ENCODE measurements at regions not wholly inside any gene's neighbourhood (a gene's known extent, or its start where the extent isn't known, plus 50 kb on each side); places are given as distances from the start of the nearest gene placed in this dataset.

DNA sequence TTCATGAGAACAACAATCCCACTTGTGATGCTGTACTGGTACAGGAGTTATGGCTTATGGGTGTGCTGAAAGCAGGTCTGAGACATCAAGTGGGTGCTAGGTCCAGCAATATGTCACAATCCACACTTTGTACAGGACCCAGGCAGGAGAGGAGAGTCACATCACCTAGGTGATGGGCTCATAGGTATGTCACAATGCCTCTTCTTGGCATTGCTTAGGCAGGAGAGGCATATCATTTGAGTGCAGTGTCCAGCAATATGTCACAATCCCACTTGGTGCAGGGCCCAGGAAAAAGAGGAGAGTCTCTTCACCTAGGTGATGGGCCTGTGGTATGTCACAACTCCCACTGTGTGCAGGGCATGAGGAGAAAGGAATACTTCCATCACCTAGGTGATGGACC is 2110.0 kb downstream of the TP53TG3F start:
- Histone ChIP-seq H3K27me3 (ENCODE audit: control insufficient read depth, extremely low read depth, insufficient read depth, low read length) (no peaks in the 10 kb centered on the region), H3K9ac (ENCODE audit: control insufficient read depth, extremely low read depth, insufficient read depth, low read length) (no peak overlapping the region), H3K9me1 (ENCODE audit: control insufficient read depth, extremely low read depth, insufficient read depth, low read length) (no peaks in the 10 kb centered on the region), H3K4me2 (ENCODE audit: control insufficient read depth, extremely low read depth, insufficient read depth, low read depth, low read length) (no peak overlapping the region), H3K9me3 (ENCODE audit: control insufficient read depth, low read depth, low read length) (no peaks in the 10 kb centered on the region), H3K4me1 (ENCODE audit: control insufficient read depth, extremely low read depth, insufficient read depth, low read length) (peaks cover 3% of the 10 kb centered on the region), H4K20me1 (ENCODE audit: control insufficient read depth, extremely low read depth, insufficient read depth, low read length) (no peaks in the 10 kb centered on the region), H3K4me3 (ENCODE audit: control insufficient read depth in 2 of 3, extremely low read depth in 1 of 3, insufficient read depth in 2 of 3, low read depth in 1 of 3, low read length in 3 of 3) (no peak overlapping the region), H3K27ac (ENCODE audit: control insufficient read depth, insufficient read depth, low read length) (no peak overlapping the region), H2AFZ (ENCODE audit: control insufficient read depth, low read length) (no peak overlapping the region), H3K79me2 (ENCODE audit: control insufficient read depth, insufficient read depth, low read length) (no peaks in the 10 kb centered on the region), H3K36me3 (ENCODE audit: control insufficient read depth in 2 of 2, extremely low read depth in 1 of 2, insufficient read depth in 2 of 2, low read length in 2 of 2) (no peaks in the 10 kb centered on the region)
- no peak for TF ChIP-seq EZH2 (IDR thresholded peaks at IDR 0.05; ENCODE audit: low read length)
- TF ChIP-seq, protein P1, sequence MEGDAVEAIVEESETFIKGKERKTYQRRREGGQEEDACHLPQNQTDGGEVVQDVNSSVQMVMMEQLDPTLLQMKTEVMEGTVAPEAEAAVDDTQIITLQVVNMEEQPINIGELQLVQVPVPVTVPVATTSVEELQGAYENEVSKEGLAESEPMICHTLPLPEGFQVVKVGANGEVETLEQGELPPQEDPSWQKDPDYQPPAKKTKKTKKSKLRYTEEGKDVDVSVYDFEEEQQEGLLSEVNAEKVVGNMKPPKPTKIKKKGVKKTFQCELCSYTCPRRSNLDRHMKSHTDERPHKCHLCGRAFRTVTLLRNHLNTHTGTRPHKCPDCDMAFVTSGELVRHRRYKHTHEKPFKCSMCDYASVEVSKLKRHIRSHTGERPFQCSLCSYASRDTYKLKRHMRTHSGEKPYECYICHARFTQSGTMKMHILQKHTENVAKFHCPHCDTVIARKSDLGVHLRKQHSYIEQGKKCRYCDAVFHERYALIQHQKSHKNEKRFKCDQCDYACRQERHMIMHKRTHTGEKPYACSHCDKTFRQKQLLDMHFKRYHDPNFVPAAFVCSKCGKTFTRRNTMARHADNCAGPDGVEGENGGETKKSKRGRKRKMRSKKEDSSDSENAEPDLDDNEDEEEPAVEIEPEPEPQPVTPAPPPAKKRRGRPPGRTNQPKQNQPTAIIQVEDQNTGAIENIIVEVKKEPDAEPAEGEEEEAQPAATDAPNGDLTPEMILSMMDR (optimal IDR thresholded peaks at IDR 0.05 in 1 of 3, IDR thresholded peaks at IDR 0.05 in 1 of 3, conservative IDR thresholded peaks at IDR 0.05 in 1 of 3; ENCODE audit: extremely low read depth in 1 of 3, insufficient read depth in 2 of 3, low read length in 3 of 3), result no peak
- no peak for FAIRE-seq
- dilution Hi-C loops (cut with MboI; ENCODE audit: extremely low pct_ligation_motif_present, low sequenced_read_pairs), result no loop called here
- DNase-seq (ENCODE audit: low read depth, low spot score), result no peak

DNA sequence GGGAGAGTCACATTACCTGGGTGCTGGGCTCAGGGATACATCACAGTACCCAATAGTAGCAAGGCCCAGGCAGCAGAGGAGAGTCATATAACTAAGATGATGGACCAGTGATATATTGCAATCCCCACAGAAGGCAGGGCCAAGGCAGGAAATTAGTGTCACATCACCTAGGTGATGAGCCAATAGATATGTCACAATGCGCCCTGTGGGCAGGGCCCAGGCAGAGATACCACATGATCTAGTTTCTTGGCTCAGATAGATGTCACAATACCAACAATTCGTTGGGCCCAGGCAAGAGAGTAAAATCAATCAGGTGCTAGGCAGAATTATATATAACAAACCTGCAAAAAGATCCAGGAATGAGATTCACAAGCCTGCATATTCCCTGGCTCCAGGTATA is 2111.5 kb downstream of the TP53TG3F start:
- no peak for TF ChIP-seq EZH2 (IDR thresholded peaks at IDR 0.05; ENCODE audit: low read length)
- TF ChIP-seq, protein P1 (optimal IDR thresholded peaks at IDR 0.05 in 1 of 3, IDR thresholded peaks at IDR 0.05 in 1 of 3, conservative IDR thresholded peaks at IDR 0.05 in 1 of 3; ENCODE audit: extremely low read depth in 1 of 3, insufficient read depth in 2 of 3, low read length in 3 of 3), result no peak

More for the DNA sequence above, 2111.5 kb downstream of the TP53TG3F start:
- FAIRE-seq (no peak), DNase-seq (ENCODE audit: low read depth, low spot score) (no peak)
- no peak overlapping the region for H3K4me3 ChIP-seq (ENCODE audit: control insufficient read depth in 2 of 3, extremely low read depth in 1 of 3, insufficient read depth in 2 of 3, low read depth in 1 of 3, low read length in 3 of 3)
- H2AFZ ChIP-seq (ENCODE audit: control insufficient read depth, low read length), result no peak overlapping the region
- H3K4me2 ChIP-seq (ENCODE audit: control insufficient read depth, extremely low read depth, insufficient read depth, low read depth, low read length), result no peak overlapping the region
- H3K9me1 ChIP-seq (ENCODE audit: control insufficient read depth, extremely low read depth, insufficient read depth, low read length), result no peaks in the 10 kb centered on the region
- no peaks in the 10 kb centered on the region for H4K20me1 ChIP-seq (ENCODE audit: control insufficient read depth, extremely low read depth, insufficient read depth, low read length)
- H3K36me3 ChIP-seq (ENCODE audit: control insufficient read depth in 2 of 2, extremely low read depth in 1 of 2, insufficient read depth in 2 of 2, low read length in 2 of 2), result no peaks in the 10 kb centered on the region
- H3K79me2 ChIP-seq (ENCODE audit: control insufficient read depth, insufficient read depth, low read length), result no peaks in the 10 kb centered on the region
- no peaks in the 10 kb centered on the region for H3K27me3 ChIP-seq (ENCODE audit: control insufficient read depth, extremely low read depth, insufficient read depth, low read length)
- no peaks in the 10 kb centered on the region for H3K4me1 ChIP-seq (ENCODE audit: control insufficient read depth, extremely low read depth, insufficient read depth, low read length)
- H3K27ac ChIP-seq (ENCODE audit: control insufficient read depth, insufficient read depth, low read length), result no peak overlapping the region
- dilution Hi-C loops (cut with MboI; ENCODE audit: extremely low pct_ligation_motif_present, low sequenced_read_pairs), result no loop called here
- H3K9ac ChIP-seq (ENCODE audit: control insufficient read depth, extremely low read depth, insufficient read depth, low read length), result no peak overlapping the region
- peaks cover 2% of the 10 kb centered on the region for H3K9me3 ChIP-seq (ENCODE audit: control insufficient read depth, low read depth, low read length)

Data from keratinocyte (primary cell).